RWPE1 (cell line): ENCODE measurements at regions not wholly inside any gene's neighbourhood (a gene's known extent, or its start where the extent isn't known, plus 50 kb on each side); places are given as distances from the start of the nearest gene placed in this dataset.
A peak's percentile ranks its signal among the peaks of the same experiment; 100 is the strongest.
"Not testable (repeated sequence)": the region's sequence is repeated elsewhere in the genome, so short reads cannot be mapped to it uniquely, and the experiment has no call there.

ENCODE experiments used
- CTCF ChIA-PET: fragments of 350-600 bp; sonication (Branson Sonifier 250); formaldehyde crosslinking; extraction: SDS; loops from one replicate; lab custom pipeline; 2021; lab: Yijun Ruan, JAX
- POLR2A ChIA-PET: fragments of 400-600 bp; formaldehyde crosslinking; extraction: SDS; loops from one replicate; lab custom pipeline; 2020; ENCODE audit warnings: antibody characterized with exemption; ENCODE audit not compliant: low non-redundant PET; lab: Yijun Ruan, JAX
- DNase-seq: peaks from one replicate; pipeline ENCODE4 v3.0.0; 2012; ENCODE audit warnings: low spot score
- H3K27ac ChIP-seq: fragments of 450-650 bp; 2 replicates; pipeline ENCODE4 v1.5.1; 2017
- TF ChIP-seq, protein P1 (sequence below): fragments of 450-650 bp; conservative IDR thresholded peaks from 2 replicates; pipeline ENCODE4 v1.5.1; 2017; ENCODE audit warnings: low read depth, mild to moderate bottlenecking

DNA sequence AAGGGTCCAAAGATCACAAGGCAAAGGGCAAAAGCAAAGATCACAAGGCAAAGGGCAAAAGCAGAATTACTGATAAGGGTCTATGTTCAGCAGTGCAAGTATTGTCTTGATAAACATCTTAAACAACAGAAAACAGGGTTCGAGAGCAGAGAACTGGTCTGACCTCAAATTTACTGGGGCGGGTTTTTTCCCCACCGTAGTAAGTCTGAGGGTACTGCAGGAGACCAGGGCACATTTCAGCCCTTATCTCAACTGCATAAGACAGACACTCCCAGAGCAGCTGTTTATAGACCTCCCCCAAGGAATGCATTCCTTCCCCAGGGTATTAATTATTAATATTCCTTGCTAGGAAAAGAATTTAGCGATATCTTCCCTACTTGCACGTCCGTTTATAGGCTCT lies 61.3 kb downstream of the ZNF860 start:
- H3K27ac ChIP-seq, DNase-seq, POLR2A ChIA-PET: not testable (repeated sequence)
- CTCF ChIA-PET: interaction anchor here (0.7 kb wide), 1 partner anchor 380 kb away, joined by 4 read pairs; no protein-coding TSS in a partner anchor

DNA sequence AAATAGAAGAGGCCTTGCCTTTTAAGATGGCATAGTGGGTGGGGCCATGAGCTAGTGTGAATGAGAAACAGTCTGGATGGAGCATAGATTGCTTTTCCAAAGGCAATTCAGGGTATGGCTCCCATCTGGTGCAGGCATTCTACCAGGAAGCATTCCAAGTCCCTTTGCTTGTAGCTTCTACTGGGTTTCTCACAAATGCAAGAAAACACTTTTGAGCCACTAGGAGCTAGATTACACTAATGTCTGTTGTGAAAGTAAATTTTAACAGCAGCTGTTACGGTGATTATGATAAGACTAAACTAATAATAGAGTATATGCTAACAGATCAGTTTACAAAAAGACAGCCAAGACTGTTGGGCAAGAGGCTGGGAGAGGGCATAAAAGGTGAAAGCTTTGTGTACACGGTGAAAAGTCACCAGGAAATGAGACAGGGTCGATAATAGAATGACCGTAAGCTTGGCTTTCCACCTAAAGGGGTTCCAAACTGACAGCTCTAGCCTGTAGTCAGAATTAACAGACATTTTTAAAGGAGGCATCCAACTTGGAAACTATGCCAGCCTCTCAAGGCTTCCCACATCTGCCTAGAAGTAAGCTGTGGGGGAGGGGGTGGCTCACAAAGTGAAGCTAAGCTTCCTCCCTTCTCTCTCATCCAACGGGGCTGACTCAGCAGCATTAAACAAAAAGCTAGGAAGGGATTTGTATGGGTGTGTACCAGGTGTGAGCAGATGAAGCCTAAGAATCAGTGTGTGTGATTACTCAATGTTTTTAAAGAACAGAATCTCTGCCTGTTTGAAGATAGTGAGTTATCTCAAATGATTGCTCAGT lies 61.1 kb upstream of the GPD1L start:
- no peak overlapping the region; the same call in 1 of the 2 replicates for H3K27ac ChIP-seq
- ChIA-PET CTCF (no interaction called here), POLR2A (no interaction called here)
- DNase-seq: peak; percentile 61
- TF ChIP-seq, protein P1, sequence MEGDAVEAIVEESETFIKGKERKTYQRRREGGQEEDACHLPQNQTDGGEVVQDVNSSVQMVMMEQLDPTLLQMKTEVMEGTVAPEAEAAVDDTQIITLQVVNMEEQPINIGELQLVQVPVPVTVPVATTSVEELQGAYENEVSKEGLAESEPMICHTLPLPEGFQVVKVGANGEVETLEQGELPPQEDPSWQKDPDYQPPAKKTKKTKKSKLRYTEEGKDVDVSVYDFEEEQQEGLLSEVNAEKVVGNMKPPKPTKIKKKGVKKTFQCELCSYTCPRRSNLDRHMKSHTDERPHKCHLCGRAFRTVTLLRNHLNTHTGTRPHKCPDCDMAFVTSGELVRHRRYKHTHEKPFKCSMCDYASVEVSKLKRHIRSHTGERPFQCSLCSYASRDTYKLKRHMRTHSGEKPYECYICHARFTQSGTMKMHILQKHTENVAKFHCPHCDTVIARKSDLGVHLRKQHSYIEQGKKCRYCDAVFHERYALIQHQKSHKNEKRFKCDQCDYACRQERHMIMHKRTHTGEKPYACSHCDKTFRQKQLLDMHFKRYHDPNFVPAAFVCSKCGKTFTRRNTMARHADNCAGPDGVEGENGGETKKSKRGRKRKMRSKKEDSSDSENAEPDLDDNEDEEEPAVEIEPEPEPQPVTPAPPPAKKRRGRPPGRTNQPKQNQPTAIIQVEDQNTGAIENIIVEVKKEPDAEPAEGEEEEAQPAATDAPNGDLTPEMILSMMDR: no peak

DNA sequence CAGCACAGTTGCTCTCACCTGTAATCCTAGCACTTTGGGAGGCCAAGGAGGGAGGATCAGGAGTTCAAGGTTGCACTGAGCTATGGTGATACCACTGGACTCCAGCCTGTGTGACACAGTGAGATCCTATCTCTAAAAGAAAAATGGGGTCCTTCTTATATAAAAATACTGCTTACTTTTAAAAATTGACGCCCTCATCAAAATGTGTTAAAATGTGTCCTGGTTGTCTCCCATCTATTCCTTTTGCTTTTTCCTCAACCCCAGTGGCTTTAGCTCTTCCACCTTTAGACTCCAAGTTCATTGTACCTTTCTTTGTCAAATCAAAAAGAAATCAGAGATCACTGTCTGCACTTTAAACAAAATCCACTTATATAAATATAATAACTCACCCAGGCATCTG lies 60.3 kb upstream of the GPD1L start:
- TF ChIP-seq, protein P1: no peak
- ChIA-PET POLR2A (no interaction called here), CTCF (no interaction called here)
- no peak for DNase-seq
- no peak overlapping the region for H3K27ac ChIP-seq

DNA sequence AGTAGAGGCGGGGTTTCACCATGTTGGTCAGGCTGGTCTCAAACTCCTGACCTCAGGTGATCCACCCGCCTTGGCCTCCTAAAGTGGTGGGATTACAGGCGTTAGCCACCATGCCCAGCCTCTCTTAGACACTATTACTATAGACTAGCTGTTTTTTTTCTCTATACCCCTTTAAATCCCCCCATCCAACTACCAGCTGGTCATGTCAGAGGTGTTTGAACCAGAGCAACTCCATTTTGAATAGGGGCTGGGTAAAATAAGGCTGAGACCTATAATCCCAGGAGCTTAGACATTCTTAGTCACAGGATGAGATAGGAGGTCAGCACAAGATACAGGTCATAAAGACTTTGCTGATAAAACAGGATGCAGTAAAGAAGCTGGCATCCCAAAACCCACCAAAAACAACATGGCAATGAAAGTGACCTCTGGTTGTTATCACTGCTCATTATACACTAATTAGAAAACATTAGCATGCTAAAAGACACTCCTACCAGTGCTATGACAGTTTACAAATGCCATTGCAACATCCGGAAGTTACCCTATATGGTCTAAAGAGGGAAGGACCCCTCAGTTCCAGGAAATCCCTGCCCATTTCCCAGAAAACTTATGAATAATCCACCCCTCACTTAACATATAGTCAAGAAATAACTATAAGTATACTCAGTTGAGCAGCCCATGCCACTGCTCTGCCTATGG lies 57.8 kb upstream of the GPD1L start:
- no peak for DNase-seq
- TF ChIP-seq, protein P1: no peak
- ChIA-PET CTCF (no interaction called here), POLR2A (no interaction called here)
- no peak overlapping the region for H3K27ac ChIP-seq

DNA sequence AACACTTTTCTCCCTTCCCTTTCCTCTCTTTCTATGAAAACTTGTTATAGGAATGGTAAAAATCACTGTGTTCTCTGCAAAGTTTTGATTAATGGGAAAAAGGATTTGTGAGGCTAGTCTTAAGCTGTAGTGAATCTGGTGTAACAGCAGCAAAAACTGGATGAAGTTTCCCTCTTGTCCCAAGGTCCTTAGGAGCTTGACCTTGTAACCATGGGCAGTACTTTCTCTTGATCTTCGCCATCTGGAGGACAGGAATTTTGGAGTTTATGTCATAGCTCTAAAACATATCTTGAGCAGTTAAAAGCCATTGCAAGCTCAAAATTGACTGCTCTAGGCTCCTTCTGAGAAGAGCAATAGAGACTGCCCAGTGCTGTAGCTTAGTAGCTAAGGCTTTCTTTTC lies 56.5 kb upstream of the GPD1L start:
- no peak overlapping the region for H3K27ac ChIP-seq
- ChIA-PET POLR2A (no interaction called here), CTCF (no interaction called here)
- DNase-seq: no peak
- TF ChIP-seq, protein P1: no peak

DNA sequence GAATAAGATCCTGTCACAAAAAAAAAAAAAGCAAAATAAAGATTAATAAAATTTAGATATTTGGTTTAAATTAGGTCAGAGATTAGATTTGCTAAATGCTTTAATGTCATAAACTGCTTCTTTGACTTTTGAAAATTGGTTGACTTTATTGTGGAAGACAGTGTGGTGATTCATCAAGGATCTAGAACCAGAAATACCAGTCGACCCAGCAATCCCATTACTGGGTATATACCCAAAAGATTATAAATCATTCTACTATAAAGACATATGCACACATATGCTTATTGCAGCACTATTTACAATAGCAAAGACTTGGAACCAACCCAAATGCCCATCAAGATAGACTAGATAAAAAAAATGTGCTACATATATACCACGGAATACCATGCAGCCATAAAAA lies 54.2 kb upstream of the GPD1L start:
- CTCF ChIA-PET: not testable (repeated sequence)

DNA sequence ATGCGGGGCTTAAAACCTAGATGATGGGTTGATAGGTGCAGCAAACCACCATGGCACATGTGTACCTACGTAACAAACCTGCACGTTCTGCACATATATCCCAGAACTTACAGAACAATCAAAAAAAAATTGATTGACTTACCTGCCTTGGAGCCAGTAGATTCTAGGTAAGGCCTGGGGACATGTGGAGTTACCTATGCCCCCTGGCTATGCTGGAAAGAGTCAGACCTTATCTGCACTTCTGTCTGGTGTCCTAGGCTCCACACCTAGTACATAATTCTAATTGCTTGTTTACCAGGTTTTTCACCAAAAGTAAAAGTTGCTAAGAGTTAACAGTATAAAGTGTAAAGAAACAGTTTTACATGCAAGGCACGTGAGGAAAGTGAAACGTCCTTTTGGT lies 53.6 kb upstream of the GPD1L start:
- CTCF ChIA-PET, H3K27ac ChIP-seq, POLR2A ChIA-PET, DNase-seq: not testable (repeated sequence)

More for the DNA sequence above, 54.2 kb upstream of the GPD1L start:
- POLR2A ChIA-PET, DNase-seq, H3K27ac ChIP-seq: not testable (repeated sequence)
